ENCODE measurements at regions not wholly inside any gene's neighbourhood (a gene's known extent, or its start where the extent isn't known, plus 50 kb on each side); places are given as distances from the start of the nearest gene placed in this dataset.

DNA sequence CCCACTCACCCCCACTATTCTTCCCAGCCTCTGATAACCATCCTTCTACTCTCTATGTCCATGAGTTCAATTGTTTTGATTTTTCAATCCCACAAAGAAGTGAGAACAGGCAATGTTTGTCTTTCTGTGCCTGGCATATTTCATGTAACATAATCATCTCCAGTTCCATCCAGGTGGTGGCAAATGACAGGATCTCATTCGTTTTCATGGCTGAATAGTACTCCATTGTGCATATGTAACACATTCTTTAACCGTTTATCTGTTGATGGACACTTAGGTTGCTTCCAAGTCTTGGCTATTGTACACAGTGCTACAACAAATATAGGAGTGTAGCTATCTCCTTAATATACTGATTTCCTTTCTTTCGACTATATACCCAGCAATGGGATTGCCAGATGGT, 169.3 kb upstream of the NFIA start:
- Histone ChIP-seq H3K4me1 (peaks cover 18% of the 10 kb centered on the region), H3K27me3 (ENCODE audit: control insufficient read depth, insufficient read depth, low read length) (no peaks in the 10 kb centered on the region), H2AFZ (no peak overlapping the region), H3K9me3 (ENCODE audit: control insufficient read depth, low read length) (no peaks in the 10 kb centered on the region), H3K79me2 (no peaks in the 10 kb centered on the region), H3K4me3 (ENCODE audit: low read depth, low read length) (no peak overlapping the region), H3K36me3 (ENCODE audit: control insufficient read depth, insufficient read depth, low read length) (no peaks in the 10 kb centered on the region), H3K4me2 (ENCODE audit: low read length) (no peak overlapping the region), H3K27ac (no peak overlapping the region), H3K9ac (no peak overlapping the region)
- TF ChIP-seq, protein P1, sequence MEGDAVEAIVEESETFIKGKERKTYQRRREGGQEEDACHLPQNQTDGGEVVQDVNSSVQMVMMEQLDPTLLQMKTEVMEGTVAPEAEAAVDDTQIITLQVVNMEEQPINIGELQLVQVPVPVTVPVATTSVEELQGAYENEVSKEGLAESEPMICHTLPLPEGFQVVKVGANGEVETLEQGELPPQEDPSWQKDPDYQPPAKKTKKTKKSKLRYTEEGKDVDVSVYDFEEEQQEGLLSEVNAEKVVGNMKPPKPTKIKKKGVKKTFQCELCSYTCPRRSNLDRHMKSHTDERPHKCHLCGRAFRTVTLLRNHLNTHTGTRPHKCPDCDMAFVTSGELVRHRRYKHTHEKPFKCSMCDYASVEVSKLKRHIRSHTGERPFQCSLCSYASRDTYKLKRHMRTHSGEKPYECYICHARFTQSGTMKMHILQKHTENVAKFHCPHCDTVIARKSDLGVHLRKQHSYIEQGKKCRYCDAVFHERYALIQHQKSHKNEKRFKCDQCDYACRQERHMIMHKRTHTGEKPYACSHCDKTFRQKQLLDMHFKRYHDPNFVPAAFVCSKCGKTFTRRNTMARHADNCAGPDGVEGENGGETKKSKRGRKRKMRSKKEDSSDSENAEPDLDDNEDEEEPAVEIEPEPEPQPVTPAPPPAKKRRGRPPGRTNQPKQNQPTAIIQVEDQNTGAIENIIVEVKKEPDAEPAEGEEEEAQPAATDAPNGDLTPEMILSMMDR (IDR thresholded peaks at IDR 0.05) = no peak

DNA sequence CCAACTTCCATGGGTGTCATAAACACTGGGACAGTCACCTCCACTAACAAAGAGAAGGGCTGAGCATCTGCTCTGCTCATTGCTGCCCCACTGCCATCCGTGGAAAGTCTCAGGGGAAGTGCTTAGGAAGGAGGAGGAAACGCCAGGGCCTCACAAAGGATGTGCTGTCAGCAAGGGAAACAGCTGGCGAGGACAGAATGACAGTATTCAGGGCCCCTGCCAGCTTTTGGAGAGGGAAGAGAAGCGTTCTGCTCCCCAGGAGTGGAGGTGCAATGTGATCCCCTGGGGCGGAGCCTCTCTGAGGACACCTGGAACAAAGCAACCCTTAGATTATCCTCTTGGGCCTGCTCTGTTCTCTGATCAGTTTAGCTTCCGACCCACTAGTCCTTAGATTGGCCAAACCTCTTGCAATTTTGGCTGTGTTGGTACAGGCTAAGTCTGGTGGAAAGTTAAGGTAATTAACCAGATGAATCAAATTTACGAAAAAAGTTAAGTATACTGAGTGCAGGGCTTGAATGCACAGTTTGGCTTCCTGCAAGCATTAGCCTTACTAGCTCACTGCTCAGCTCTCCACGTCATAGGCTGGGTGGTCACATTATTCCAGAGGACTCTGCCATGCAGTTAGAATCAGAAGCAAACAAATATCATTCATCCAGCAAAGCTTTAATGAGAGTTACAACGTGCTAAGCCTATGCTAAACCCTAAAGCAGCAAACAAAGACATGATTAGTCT, 170.2 kb upstream of the NFIA start:
- TF ChIP-seq, protein P1 (IDR thresholded peaks at IDR 0.05) = no peak
- Histone ChIP-seq H3K79me2 (no peaks in the 10 kb centered on the region), H2AFZ (peak overlapping the region; percentile 16), H3K4me1 (peaks cover 22% of the 10 kb centered on the region), H3K27me3 (ENCODE audit: control insufficient read depth, insufficient read depth, low read length) (no peaks in the 10 kb centered on the region), H3K27ac (peak overlapping the region; percentile 13), H3K4me3 (ENCODE audit: low read depth, low read length) (no peak overlapping the region), H3K36me3 (ENCODE audit: control insufficient read depth, insufficient read depth, low read length) (no peaks in the 10 kb centered on the region), H3K9ac (no peak overlapping the region), H3K4me2 (ENCODE audit: low read length) (no peak overlapping the region), H3K9me3 (ENCODE audit: control insufficient read depth, low read length) (no peaks in the 10 kb centered on the region)

DNA sequence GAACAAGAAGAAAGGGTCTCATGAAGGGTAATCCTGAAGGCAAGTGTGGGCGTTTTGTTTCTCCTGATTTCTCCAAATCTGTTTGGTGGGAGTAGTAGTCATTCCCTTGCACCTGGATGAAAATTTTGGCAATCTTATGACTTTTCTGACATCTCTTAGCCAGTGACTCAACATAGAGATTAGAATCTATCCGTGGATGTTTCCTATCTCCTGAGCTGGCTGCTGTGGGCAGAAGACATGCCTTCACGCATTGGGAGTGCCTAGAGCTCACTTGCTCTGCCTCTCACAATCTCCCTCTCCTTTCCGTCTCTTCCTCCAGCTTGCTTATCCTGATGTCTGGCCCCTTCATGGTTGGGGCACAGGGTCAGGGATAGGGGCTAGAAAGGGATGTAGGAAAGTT, 174.2 kb upstream of the NFIA start:
- Histone ChIP-seq H3K79me2 (no peaks in the 10 kb centered on the region), H3K27ac (peak overlapping the region; percentile 29), H3K36me3 (ENCODE audit: control insufficient read depth, insufficient read depth, low read length) (no peaks in the 10 kb centered on the region), H3K9ac (no peak overlapping the region), H2AFZ (peak overlapping the region; percentile 38), H3K4me2 (ENCODE audit: low read length) (no peak overlapping the region), H3K4me1 (peaks cover 27% of the 10 kb centered on the region), H3K4me3 (ENCODE audit: low read depth, low read length) (no peak overlapping the region), H3K9me3 (ENCODE audit: control insufficient read depth, low read length) (no peaks in the 10 kb centered on the region), H3K27me3 (ENCODE audit: control insufficient read depth, insufficient read depth, low read length) (no peaks in the 10 kb centered on the region)
- TF ChIP-seq, protein P1 (IDR thresholded peaks at IDR 0.05) = no peak

DNA sequence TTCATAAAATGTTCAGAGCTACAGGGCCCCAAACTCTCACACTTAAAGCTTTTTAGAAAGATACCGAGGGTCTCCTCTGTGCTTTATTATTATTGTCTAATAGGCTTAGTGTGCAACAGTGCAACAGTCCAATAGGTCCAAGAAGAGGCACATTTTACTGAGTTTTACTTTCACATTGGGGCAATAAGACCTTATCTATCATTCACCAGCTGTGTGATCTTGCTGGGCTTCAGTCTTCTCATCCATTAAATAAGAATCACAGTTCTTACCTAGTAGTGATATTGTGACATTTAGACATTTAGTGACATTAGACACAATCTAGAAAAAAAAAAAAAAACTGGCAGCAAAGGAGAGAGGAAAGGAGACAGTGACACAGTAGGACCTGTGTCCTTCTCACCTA, 175.8 kb upstream of the NFIA start:
- H3K4me1 ChIP-seq = peaks cover 19% of the 10 kb centered on the region
- no peaks in the 10 kb centered on the region for H3K36me3 ChIP-seq (ENCODE audit: control insufficient read depth, insufficient read depth, low read length)
- no peak overlapping the region for H3K4me2 ChIP-seq (ENCODE audit: low read length)
- no peaks in the 10 kb centered on the region for H3K9me3 ChIP-seq (ENCODE audit: control insufficient read depth, low read length)
- no peaks in the 10 kb centered on the region for H3K27me3 ChIP-seq (ENCODE audit: control insufficient read depth, insufficient read depth, low read length)
- H3K4me3 ChIP-seq (ENCODE audit: low read depth, low read length) = no peak overlapping the region
- H3K9ac ChIP-seq = no peak overlapping the region
- no peaks in the 10 kb centered on the region for H3K79me2 ChIP-seq
- H2AFZ ChIP-seq = no peak overlapping the region
- H3K27ac ChIP-seq = no peak overlapping the region
- TF ChIP-seq, protein P1 (IDR thresholded peaks at IDR 0.05) = no peak

DNA sequence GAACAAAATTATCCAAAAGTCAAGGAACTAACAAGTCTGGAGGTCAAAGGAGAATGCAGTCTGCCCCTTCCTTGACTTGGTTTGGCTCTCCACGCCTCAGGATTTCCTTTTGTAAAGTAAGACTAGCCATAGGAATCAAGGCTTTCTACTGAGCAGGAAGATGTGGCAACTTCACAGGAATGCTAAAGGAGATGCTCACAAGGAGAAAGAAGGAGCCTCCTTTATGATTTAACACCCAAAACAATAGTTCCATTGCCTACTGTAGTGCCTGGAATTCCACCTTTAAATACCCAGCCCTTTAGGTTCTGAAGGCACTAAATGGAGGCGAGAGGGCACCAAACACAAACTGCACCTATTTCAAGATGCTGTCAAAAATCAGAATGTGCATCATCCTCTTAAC, 176.3 kb upstream of the NFIA start:
- Histone ChIP-seq H3K36me3 (ENCODE audit: control insufficient read depth, insufficient read depth, low read length) (no peaks in the 10 kb centered on the region), H3K4me3 (ENCODE audit: low read depth, low read length) (no peak overlapping the region), H3K79me2 (no peaks in the 10 kb centered on the region), H3K4me2 (ENCODE audit: low read length) (no peak overlapping the region), H3K27ac (no peak overlapping the region), H3K9ac (no peak overlapping the region), H3K9me3 (ENCODE audit: control insufficient read depth, low read length) (no peaks in the 10 kb centered on the region), H3K27me3 (ENCODE audit: control insufficient read depth, insufficient read depth, low read length) (no peaks in the 10 kb centered on the region), H2AFZ (peak overlapping the region; percentile 3), H3K4me1 (peaks cover 16% of the 10 kb centered on the region)
- TF ChIP-seq, protein P1 (IDR thresholded peaks at IDR 0.05) = no peak
